Islet of Langerhans (tissue), 1 donor: ENCODE measurements at regions not wholly inside any gene's neighbourhood (a gene's known extent, or its start where the extent isn't known, plus 50 kb on each side); places are given as distances from the start of the nearest gene placed in this dataset.
"Not testable (repeated sequence)": the region's sequence is repeated elsewhere in the genome, so short reads cannot be mapped to it uniquely, and the experiment has no call there.

Experiments used
- FAIRE-seq: peaks from one replicate; lab custom pipeline; 2011; peaks lifted over from hg19 to GRCh38; lab: Jason Lieb, UNC

DNA sequence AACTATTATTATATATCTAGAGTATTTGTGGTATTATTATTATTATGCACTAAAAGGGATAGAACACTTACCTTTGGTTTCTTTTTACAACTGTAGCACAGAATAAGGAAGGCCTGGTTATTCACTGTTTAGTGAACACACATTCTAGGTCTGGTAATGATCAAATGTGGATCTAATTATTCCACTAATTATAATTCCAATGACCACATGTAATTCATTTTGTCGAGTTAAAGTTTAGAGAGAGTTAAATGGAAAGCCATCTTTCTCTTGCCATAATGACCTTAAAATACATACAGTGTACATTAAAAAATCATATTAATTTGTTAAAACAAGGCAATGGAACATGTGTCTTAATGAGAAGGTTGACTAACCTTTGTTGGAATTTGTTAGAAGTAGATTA is 147.8 kb downstream of the SEM1 start:
- no peak for FAIRE-seq

DNA sequence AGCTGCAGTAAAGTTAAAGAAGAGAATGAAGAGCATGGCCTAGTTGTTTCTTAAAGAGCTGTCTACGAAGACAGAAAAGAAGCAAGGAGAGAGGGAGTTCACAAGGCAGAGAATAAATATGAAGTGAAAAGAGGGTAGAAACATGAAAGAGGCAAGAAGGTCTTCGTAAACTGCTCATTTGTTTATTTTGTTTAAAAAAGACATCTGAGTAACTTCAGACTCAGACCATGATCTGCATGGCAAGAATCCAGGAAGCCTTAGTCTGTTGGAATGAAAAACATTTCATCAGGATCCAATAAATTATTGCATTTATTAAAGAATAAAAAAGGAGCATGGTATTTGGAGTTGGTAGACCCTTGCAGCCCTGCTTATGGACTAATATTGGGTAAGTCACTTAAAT is 151.1 kb downstream of the SEM1 start:
- no peak for FAIRE-seq

DNA sequence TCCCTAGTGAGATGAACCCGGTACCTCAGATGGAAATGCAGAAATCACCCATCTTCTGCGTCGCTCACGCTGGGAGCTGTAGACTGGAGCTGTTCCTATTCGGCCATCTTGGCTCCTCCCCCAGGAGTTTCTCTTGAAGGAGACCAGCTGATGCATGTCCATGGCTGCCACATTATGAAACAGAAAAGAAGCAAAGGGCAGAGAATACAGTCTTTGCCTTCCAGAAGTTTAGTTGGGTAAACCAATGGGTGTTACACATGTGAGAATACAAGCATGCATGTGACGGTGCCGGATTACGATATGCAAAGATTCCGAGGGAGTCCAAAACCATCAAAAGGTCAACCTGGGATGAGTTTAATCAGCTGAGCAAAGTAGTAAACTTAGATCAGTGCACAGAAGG is 151.6 kb downstream of the SEM1 start:
- FAIRE-seq: no peak

DNA sequence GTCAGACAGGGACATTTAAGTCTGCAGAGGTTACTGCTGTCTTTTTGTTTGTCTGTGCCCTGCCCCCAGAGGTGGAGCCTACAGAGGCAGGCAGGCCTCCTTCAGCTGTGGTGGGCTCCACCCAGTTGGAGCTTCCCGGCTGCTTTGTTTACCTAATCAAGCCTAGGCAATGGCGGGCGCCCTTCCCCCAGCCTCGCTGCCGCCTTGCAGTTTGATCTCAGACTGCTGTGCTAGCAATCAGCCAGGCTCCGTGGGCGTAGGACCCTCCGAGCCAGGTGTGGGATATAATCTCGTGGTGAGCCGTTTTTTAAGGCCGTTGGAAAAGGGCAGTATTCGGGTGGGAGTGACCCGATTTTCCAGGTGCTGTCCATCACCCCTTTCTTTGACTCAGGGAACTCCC is 152.0 kb downstream of the SEM1 start:
- not testable (repeated sequence) for FAIRE-seq

DNA sequence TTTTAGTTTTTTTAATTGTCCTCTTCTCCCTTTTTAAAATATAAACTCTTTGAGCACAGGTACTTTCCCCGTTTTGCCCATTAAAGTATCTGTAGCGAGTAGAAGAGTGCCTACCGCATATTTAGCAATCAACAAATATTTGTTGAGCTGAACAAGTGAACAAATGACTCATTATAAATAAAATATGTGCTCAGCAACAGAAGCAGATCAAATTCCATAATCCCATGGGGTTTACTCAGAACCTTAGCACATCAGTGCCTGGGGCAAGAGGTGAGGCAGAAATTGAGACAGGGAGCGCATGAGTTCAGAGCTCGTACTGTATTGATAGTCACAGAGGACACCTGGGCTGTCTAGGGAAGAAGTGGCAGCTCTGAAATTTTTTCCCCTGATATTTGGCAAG is 161.0 kb downstream of the SEM1 start:
- FAIRE-seq: no peak

DNA sequence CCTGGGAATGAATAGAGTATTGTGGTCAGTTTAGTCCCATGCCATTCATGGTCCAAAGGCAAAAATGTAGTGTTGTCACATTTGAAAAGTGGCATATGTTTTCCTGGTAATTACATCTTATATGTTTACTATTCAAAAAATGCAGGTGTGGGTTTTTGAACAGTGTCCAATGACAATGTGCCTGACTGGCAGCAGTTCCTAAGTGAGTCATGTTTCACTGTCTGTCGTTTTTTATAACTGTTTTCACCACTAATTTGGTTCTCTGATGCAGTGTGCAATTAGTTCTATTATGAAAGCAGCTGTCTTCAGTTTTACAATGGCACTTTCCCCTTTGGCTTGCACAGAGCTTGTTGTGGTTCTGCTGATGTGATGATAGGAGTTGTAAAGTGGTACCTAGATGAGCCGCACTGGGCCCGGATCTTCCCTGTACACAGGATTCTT is 162.3 kb downstream of the SEM1 start:
- no peak for FAIRE-seq

DNA sequence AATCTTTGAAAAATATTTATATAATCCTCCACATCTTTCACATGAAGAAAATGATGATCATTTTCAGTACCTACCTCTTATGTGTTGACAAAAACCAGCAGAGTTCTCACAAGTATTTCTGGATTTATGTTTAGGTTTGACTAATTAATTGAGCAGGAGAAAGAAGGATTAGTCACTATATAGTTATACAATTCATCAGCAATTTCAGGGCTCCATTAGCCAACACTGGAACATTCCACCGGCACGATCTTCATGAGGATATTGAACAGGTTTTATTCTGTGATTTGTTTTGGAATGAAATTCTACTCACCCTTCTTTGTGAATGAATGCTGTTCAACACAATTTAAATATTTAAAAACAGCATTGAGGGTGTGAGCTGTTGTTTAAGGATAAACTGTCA is 163.2 kb downstream of the SEM1 start:
- no peak for FAIRE-seq

DNA sequence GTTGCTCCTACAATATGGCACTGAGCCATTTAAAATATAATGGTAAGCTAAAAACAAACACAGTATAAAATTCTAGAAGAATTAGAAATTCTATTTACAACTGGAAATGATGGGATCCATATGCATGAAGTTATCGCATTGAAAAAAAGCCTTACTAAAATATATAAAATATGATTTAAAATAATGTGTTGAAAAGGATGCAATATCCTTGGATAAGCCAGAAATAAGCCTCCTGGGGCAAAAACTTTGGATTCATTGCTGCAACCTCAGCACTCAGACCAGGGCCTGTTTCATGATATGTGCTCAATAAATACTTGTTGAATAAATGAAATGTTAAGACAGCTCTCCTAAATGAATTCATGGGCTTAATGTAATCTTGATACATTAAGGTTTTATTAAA is 170.2 kb downstream of the SEM1 start:
- FAIRE-seq: no peak

DNA sequence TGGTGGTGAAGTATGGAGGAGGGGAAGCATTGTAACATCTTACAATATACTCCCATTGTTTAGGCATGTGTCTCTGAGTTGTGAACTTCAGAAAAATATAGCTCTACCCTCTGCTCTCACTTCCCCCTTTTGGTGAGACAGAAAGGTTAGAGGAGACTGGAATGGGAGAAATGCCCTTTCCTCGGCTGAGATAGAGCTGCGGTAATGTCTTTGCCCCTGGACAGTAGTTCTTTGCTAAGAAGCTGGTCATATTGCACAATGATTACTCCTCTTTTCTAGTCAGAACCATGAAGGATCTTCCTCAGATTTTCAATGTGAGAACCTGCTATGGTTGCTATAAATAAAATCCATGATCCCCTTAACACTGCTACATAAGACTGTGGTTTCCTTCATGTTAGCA is 171.0 kb downstream of the SEM1 start:
- FAIRE-seq: no peak

DNA sequence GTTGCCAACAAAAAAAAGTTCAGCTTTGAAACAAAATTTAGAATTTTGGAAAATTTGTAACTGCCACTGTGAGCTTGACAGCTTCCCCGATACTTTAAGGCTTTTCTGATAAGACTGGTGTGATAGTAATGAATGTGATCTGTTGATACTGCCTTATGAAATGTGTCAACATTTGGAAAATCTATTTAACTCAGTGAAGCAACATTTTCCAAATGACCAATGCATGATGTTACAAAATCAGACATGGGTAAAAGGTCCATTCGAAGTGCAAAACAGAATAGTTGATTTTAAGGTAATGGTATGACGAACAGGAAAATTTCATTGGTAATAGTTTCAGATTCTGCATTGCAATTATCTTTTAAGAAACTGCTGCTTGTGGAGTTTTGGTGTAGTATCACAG is 175.4 kb downstream of the SEM1 start:
- no peak for FAIRE-seq

DNA sequence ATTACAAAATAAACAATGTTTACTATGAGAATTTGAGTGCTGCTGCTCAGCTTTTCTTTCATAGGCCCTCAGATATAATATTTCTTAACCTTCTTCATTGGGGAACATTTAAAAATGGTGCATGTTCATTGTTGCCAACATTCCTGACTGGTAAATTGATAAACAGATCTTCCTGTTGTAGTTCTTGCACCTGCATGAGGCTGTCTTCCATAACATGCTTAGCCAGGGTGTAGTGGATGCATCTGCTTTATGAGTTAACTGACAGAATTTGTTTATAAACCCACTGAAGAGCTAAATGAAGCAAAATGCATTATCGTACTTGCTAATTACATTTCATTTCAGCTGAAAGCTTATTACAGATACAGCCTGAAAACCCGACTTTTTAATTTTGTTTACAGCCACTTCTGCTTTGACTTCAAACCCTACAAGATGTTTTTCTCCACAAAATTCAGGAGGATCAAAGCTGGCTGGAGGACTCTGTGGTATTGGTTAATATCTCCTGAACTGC is 177.2 kb downstream of the SEM1 start:
- no peak for FAIRE-seq

DNA sequence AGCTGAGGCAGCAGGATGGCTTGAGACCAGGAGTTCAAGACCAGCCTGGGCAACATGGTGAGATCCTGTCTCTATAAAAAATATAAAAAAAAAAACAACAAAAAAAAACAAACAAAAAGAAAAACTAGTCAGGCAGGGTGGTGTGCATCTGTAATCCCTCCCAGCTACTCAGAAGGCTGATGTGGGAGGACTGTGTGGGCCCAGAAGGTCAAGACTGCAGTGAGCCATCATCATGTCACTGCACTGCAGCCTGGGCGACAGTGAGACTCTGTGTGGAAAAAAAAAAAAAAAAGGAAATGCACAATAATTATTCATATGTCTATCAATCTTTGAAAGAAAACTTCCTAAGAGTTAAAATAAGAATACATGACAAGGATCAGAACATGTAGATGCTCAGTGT is 178.3 kb downstream of the SEM1 start:
- FAIRE-seq: no peak

DNA sequence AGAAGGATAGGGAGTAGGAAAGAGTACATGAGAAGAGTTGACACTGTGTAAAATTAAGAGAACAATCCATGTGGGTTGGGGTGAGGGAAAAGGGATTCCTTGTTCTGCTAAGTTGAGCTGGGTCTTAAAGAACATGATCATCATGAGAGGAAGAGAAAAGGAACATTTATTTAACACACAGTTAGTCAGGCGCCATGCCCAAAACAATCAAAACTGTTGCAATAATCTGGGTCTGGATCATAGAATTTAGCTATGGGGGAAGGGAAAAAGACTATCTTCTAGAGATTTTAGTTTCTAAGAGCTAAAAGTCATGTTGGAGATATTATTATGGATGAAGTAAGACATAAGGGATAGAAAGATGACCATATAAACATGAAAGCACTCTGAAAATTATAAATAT is 178.9 kb downstream of the SEM1 start:
- FAIRE-seq: no peak

DNA sequence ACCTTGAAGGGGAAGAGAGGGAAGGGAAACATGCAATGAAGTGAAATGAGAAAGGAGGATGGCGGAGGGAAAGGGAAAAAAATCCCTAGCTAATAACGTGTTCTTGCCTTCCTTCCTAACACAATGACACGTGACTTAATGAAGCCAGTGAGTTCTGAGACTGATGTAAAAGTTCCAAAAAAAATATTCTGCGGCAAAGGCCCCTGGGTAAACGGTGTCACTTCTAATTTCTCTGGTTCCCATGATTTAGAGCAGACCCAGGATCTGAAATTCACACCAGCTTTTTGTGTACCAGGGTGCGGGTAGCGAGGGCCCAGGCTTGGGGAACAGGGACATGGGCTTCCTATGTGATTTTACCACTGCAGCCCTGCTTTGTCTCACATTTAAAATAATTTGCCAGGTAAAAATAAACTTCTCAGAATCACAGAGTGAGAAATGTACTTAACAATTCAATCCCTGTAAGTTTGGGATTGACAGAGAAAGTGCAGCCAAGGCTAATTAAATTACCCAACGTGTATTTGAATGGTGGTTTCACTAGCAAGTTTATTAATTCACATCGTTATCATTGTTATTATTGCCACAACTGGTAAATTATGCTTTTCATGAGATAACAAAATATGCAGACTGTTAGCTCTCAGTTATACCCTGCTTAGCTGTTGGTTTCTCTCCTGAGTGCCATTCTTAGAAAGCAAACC is 182.4 kb downstream of the SEM1 start:
- no peak for FAIRE-seq

DNA sequence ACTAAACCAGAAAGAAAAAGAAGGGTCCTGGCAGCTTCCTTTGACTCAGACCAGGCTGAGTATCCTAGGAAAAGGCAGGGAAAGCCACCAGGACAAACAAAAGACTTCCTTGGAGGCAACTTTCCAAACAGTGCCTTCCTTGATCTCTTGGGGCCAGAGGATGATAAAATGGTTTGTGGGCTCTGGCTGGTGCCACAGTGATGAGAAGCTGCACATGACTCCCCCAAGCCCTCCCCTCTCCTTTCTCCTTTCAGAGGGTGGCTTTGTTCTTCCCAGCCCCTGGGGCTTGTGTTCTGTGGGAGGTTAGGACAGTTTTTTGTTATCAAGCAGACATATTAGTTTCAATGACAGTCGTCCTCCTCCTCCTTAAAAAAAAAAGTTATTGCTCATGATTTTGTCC is 183.2 kb downstream of the SEM1 start:
- no peak for FAIRE-seq

DNA sequence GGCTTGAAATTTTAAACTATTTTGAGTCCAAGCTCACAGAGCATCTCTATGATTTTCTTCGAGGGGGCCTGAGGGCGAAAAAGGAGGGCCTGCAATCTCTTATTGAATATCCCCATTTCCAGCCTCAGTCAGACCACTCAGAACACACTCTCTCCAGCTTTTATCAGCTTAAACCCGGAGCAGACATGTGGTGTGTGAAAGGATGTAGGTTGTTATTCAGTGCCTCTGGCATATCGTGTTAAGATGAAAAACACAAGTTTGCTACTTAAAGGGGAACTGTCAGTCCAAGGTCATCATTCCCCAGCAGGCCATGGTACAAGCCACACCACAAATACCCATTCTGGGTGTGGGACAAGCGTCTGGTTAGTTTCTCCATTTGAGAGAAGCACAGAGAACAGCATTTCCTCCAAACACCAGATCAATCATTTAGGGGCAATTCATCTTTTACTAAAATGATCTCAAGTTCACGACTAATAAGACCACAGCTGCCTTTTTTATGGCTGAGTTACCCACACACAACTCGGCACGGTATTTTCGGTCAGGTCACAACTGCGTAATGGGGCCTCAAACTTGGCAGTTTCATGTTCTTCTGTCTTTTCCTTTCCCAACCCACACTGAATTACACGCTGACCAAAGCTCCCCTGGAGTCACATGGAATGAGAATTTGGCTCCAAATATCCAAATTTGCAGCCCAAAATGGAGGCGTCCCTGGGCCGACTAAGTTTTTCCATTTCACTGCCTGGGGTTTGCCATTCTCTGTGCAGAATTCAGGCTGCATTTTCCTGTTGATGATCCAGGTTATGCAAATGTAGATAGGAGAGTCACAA is 188.4 kb downstream of the SEM1 start:
- no peak for FAIRE-seq

DNA sequence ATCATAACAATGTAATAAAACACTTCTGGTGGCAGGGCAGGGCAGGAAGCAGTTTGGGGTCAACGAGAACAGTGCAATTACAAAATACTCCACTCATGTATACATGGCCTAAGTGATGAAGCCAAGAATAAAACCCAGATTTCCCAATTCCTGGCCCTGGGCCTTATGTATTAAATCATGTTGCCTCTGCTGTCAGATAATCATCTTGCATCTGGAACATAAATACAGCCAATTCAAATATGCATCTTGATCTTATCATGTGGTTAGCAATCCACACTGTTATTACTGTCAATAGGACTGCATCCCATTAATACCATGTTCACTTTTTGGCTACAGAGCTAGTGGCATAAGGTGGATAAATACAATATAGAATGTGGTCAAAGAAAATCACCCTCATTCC is 186.5 kb upstream of the SLC25A13 start:
- FAIRE-seq: no peak

DNA sequence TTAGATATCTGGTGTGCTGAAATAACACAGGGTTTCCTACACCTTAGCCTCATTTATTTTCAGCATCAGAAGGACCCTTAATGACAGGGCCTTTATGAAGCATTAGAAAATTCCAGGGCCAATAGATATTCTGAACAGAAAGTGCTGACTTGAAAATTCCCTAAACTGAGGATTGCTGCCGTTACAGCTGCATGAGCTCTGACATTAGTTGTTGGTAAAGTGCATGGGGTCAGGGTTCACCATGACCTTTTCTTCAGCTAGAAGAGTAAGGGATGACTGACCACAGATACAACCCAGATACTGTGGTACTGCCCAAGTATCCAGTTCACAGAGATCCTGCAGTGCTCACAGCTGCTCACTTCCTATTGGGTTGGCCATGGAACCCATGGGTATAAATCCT is 181.7 kb upstream of the SLC25A13 start:
- FAIRE-seq: no peak

DNA sequence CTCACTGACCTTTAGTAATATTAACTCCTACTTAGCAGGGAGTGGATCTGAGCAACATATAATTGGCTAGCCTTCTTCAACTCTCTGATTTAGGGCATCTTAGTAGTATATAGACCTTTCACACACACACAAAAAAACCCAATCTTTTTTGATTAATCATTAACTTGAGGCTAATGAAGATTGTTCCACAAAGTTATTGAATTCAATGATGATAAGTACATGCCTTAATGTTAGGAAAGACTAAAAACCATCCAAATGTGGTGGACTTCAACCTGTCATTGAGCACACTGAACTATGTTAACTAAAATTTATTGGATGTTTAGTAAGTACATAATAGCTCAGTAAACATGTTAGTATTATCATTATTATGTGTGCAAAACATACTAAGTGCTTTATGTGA is 179.4 kb upstream of the SLC25A13 start:
- FAIRE-seq: no peak

DNA sequence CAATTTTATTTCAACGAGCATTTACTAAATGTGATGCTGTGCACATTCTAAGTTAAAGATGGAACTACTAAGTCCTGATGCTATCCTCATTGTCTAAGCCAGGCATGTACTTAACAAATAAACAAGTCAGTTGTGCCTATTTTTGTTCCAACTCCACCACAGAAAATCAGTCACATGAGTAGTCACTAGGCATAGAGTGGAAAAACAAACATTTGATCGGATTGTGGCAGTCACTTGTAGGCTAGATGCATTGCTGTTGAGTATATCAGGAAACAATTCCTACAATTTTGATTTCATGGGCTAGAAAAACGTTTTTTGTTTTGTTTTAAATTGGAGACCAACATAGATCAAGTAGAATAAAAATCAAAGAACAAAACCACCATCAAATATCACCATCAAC is 177.6 kb upstream of the SLC25A13 start:
- FAIRE-seq: no peak

DNA sequence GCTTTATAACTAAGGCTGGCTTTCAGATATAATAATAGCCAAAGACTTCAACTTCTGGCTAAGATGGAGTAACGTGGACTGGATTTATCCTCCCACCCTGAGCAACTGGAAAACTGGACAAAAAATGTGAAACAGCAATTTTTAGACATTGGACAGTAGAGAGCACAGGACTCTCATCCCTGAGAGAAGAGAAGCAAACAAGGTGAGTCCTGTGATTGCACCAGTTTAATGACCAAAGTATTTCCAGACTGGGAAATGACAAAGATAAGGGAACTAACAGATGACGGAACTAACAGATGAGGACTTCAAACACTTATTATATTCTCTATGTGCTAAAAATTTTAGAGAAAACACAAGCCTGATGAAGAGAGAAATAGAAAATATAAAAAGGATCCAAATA is 175.7 kb upstream of the SLC25A13 start:
- FAIRE-seq: no peak

DNA sequence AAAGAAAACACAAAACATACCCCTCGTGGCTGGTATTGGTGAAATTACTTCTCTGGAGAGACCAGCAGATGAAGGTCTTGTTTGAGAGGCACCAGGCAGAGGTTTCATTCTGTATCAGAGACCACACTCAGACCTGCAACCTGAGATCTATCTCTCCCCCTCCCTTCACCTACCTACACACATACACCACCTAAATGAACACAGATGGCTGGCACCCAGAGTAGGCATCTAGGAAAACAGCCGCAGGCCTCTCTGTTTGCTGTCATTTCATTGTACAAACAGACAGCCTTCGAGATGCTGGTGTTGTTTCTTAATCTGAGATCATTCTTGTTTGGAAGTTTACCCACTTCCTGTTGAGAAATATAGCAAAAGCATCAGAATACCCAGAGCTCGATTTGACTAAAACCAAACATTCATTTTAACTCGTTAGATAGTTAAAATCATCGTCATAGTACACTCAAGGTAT is 173.9 kb upstream of the SLC25A13 start:
- no peak for FAIRE-seq

DNA sequence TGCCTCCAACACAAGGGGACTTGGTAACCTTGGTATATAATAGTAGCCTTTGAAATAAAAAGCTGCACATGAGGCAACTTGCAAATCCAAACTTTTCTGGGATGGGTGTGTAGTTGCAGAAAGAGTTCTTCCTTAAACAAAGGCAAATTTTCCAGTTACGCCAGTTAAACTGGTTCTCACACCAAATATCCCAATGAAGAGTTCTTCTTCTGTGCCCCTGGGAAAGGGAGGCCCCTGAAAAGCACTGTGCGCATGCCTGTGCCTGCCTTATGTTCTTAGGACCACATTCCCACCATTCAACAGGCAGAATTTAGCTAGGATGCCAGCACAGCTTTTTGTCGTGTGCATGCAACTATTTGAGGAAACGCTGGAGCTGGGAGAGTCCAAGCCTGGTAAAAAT is 164.8 kb upstream of the SLC25A13 start:
- FAIRE-seq: no peak

DNA sequence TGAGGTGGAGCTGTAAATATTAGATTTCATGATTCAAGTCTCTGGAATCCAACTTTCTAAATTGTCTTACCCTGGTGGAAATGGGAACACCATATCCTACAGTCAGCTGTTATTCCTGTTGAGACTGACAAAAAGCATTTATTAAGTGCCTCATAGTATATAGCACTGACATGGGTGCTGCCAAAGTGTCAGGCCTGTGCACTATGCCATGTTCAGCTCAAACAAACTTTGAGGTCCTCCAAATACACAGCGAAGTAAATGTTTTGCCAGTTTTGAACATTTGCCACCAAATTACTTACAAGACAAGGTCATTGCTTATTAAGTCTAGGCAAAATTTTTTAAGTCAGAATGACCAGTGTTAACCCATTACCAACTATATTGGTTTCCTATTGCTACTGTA is 162.9 kb upstream of the SLC25A13 start:
- FAIRE-seq: no peak
